ENCODE measurements at regions not wholly inside any gene's neighbourhood (a gene's known extent, or its start where the extent isn't known, plus 50 kb on each side); places are given as distances from the start of the nearest gene placed in this dataset.

- no peak for DNase-seq (ENCODE audit: low spot score)
Observed at GRCh38 chr10:123952099-123952498, 60.5 kb upstream of the CPXM2 start.

DNA sequence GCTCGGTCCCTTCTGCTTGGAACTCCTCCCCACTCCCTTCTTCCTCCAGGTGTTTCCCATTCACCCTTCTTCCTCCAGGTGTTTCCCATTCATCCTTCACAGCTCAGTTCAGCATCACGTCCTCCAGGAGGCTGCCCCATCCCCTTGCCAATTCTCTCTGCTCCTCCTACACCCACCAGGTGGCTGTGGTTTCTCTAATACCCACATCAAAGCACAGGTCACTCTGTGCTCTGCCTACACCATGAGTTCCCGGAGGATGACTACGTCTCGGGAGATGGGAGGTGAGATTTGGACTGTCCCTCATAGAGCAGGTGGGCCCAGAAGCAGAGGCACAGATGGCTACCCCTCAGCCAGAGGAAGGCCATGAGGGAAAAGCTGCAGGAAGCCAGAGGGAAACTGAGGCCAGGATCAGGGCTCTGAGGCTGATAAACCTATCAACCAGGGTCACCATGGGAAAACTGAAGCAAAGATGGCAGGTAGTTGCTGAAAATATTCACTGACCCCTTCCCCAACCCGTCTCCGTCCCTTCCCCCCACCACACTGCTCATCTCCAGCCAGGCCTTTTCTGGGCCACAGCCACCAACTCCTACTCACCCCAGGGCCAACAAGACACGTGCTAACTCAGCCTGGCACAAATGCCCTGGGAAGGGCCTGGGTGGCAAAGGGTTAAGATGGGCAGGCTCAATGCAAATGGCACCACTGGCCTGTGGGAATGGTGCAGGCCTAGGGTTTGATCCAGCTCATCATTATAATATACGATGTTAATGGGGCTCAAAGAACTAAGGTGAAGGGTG, 56.6 kb upstream of the CPXM2 start:
- no peak for DNase-seq (ENCODE audit: low spot score)

DNA sequence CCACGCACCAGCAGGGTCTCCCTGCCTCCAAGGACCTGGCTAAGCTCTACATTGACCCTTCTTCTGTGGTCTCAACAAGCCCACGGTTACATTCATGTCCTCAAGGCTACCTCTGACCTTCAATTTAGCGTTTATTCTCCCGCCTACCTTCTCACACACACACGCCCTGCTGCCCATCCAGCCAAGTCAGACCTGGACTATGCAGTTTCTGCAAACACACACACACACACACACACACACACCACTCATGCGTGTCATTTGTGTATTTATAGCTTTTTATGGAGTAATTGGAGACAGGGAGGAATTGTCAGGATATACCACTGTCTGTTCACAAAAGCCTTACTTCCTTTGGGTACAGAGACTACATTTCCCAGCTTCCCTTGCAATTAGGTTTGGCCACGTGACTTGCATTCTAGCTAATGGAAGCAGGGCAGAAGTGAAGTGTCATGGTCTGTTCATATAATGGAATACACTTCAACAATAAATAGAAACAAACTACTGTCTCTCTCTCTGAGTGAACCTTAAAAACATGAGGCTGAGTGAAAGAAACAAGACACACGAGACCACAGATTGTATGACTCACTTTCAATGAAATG, 53.8 kb upstream of the CPXM2 start:
- DNase-seq (ENCODE audit: low spot score) = peak; percentile 35

- DNase-seq (ENCODE audit: low spot score) = no peak
Observed at GRCh38 chr10:123944661-123945060, 53.1 kb upstream of the CPXM2 start.

- no peak for DNase-seq (ENCODE audit: low spot score)
Observed at GRCh38 chr10:123943307-123943706, 51.7 kb upstream of the CPXM2 start.

GRCh38 chr10:123942114-123942861, 50.7 kb upstream of the CPXM2 start:
- no peak for DNase-seq (ENCODE audit: low spot score)
